H1 (cell line): ENCODE measurements at regions not wholly inside any gene's neighbourhood (a gene's known extent, or its start where the extent isn't known, plus 50 kb on each side); places are given as distances from the start of the nearest gene placed in this dataset.
A peak's percentile ranks its signal among the peaks of the same experiment; 100 is the strongest.

Experiments
- CTCF ChIA-PET: fragments of 300-600 bp; sonication (Branson Sonifier 250); formaldehyde crosslinking; loops from one replicate; lab custom pipeline; 2021; ENCODE audit not compliant: partially characterized antibody; lab: Charles Lee
- POLR2A ChIA-PET: fragments of 300-600 bp; sonication (Branson Sonifier 250); formaldehyde crosslinking; loops from one replicate; lab custom pipeline; 2021; ENCODE audit warnings: inconsistent platforms; ENCODE audit not compliant: partially characterized antibody; lab: Charles Lee
- DNase-seq, 2 experiments: peaks; one replicate each; pipeline versions ENCODE4 v3.0.0 to v3.0.0-alpha.2; 2010 to 2022; ENCODE audit warnings: low spot score in 2 of 2, low read depth in 1 of 2, mixed read lengths in 1 of 2
- FAIRE-seq: peaks from 2 replicates; lab custom pipeline; 2011; peaks lifted over from hg19 to GRCh38; lab: Jason Lieb, UNC
- H2AFZ ChIP-seq: 2 replicates; pipeline ENCODE4 v1.8.1; 2012; ENCODE audit warnings: low read length, inconsistent platforms
- H2AK5ac ChIP-seq: 2 replicates; pipeline ENCODE4 v1.6.1; 2013; ENCODE audit warnings: low read depth, low read length
- H2BK120ac ChIP-seq: replicated peaks from 2 replicates; pipeline ENCODE3; 2013; ENCODE audit warnings: low read depth, low read length, inconsistent platforms
- H2BK12ac ChIP-seq: 2 replicates; pipeline ENCODE4 v1.6.1; 2013; ENCODE audit warnings: low read depth, low read length
- H2BK15ac ChIP-seq: 2 replicates; pipeline ENCODE4 v1.6.1; 2013; ENCODE audit warnings: low read length
- H2BK20ac ChIP-seq: 2 replicates; pipeline ENCODE4 v1.6.1; 2013; ENCODE audit warnings: low read length
- H2BK5ac ChIP-seq: 2 replicates; pipeline ENCODE4 v1.6.1; 2013; ENCODE audit warnings: low read depth, low read length
- H3K14ac ChIP-seq: 2 replicates; pipeline ENCODE4 v1.6.1; 2013; ENCODE audit warnings: inconsistent platforms; ENCODE audit not compliant: insufficient read length
- H3K18ac ChIP-seq: 2 replicates; pipeline ENCODE4 v1.6.1; 2013; ENCODE audit warnings: low read length; ENCODE audit errors: extremely low read depth
- H3K23ac ChIP-seq: 2 replicates; pipeline ENCODE4 v1.6.1; 2013; ENCODE audit warnings: inconsistent platforms; ENCODE audit not compliant: insufficient read length
- H3K23me2 ChIP-seq: 2 replicates; pipeline ENCODE4 v1.6.1; 2013; ENCODE audit warnings: low read depth, low read length
- H3K27ac ChIP-seq: 2 replicates; pipeline ENCODE4 v1.6.1; 2011; ENCODE audit warnings: low read depth, low read length, inconsistent platforms
- H3K27me3 ChIP-seq, 4 experiments: replicated peaks in 1 of 4; 1 replicate in 1 of 4; 2 replicates in 3 of 4; pipeline versions ENCODE4 v1.6.1 to v1.8.1; 2011 to 2013; ENCODE audit warnings: low read length in 3 of 4, mild to moderate bottlenecking in 3 of 4, inconsistent platforms in 2 of 4, mixed read lengths in 2 of 4, moderate library complexity in 1 of 4; ENCODE audit not compliant: control insufficient read depth in 3 of 4, insufficient read depth in 3 of 4; ENCODE audit errors: extremely low read depth in 1 of 4
- H3K36me3 ChIP-seq, 4 experiments: 2 replicates each; pipeline versions ENCODE4 v1.6.1 to v1.8.1; 2011 to 2013; ENCODE audit warnings: mild to moderate bottlenecking in 4 of 4, low read length in 3 of 4, moderate library complexity in 2 of 4, control low read depth in 1 of 4, inconsistent platforms in 1 of 4; ENCODE audit not compliant: insufficient read depth in 4 of 4, control insufficient read depth in 2 of 4
- H3K4ac ChIP-seq: replicated peaks from 2 replicates; pipeline ENCODE3; 2013; ENCODE audit warnings: low read length, low read depth, mixed read lengths, inconsistent platforms; ENCODE audit not compliant: insufficient read length
- H3K4me1 ChIP-seq, 4 experiments: replicated peaks in 1 of 4; 1 replicate in 1 of 4; 2 replicates in 3 of 4; pipeline versions ENCODE4 v1.6.1 to v1.8.1; 2011 to 2013; ENCODE audit warnings: low read length in 3 of 4, inconsistent platforms in 2 of 4, mixed read lengths in 1 of 4; ENCODE audit not compliant: insufficient read depth in 4 of 4, control insufficient read depth in 3 of 4
- H3K4me2 ChIP-seq, 2 experiments: 2 replicates each; pipeline versions ENCODE4 v1.6.1 to v1.8.1; 2011 to 2013; ENCODE audit warnings: low read depth in 2 of 2, low read length in 2 of 2, control low read depth in 1 of 2, inconsistent platforms in 1 of 2, mild to moderate bottlenecking in 1 of 2; ENCODE audit not compliant: insufficient read depth in 1 of 2
- H3K4me3 ChIP-seq, 4 experiments: fragments of 200-600, 300-600 bp in 1 of 4; sonication (generic), shearing (Covaris generic), sonication (Bioruptor Twin) in 1 of 4; 2 replicates each; pipeline versions ENCODE4 v1.5.1 to v1.8.1; 2011 to 2016; ENCODE audit warnings: low read length in 4 of 4, low read depth in 3 of 4, control low read depth in 2 of 4, inconsistent platforms in 2 of 4, mild to moderate bottlenecking in 2 of 4, mixed read lengths in 1 of 4, moderate library complexity in 1 of 4; ENCODE audit not compliant: insufficient read depth in 2 of 4; ENCODE audit errors: extremely low read depth in 1 of 4
- H3K56ac ChIP-seq: replicated peaks from 2 replicates; pipeline ENCODE3; 2013; ENCODE audit warnings: low read depth, mild to moderate bottlenecking, mixed read lengths, low read length, inconsistent platforms; ENCODE audit not compliant: insufficient read length
- H3K79me1 ChIP-seq: 2 replicates; pipeline ENCODE4 v1.6.1; 2013; ENCODE audit warnings: low read depth, low read length, control low read depth
- H3K79me2 ChIP-seq, 2 experiments: 2 replicates each; pipeline versions ENCODE4 v1.6.1 to v1.8.1; 2012 to 2013; ENCODE audit warnings: low read length in 2 of 2, mild to moderate bottlenecking in 2 of 2, inconsistent platforms in 1 of 2; ENCODE audit not compliant: insufficient read depth in 2 of 2, control insufficient read depth in 1 of 2
- H3K9ac ChIP-seq, 4 experiments: replicated peaks in 1 of 4; 1 replicate in 1 of 4; 2 replicates in 3 of 4; pipeline versions ENCODE4 v1.6.1 to v1.8.1; 2011 to 2013; ENCODE audit warnings: low read depth in 3 of 4, low read length in 3 of 4, control low read depth in 2 of 4, mild to moderate bottlenecking in 2 of 4, moderate library complexity in 2 of 4, inconsistent platforms in 1 of 4; ENCODE audit errors: extremely low read depth in 1 of 4
- H3K9me3 ChIP-seq, 2 experiments: 2 replicates each; pipeline versions ENCODE4 v1.6.1 to v1.8.1; 2012 to 2013; ENCODE audit warnings: mild to moderate bottlenecking in 2 of 2, moderate library complexity in 2 of 2, control low read depth in 1 of 2, inconsistent platforms in 1 of 2, low read depth in 1 of 2, low read length in 1 of 2, mixed read lengths in 1 of 2; ENCODE audit not compliant: insufficient read depth in 2 of 2
- H4K20me1 ChIP-seq, 2 experiments: replicated peaks in 1 of 2; 2 replicates each; pipeline versions ENCODE3 to v1.8.1; 2011 to 2013; ENCODE audit warnings: inconsistent platforms in 2 of 2, low read length in 2 of 2, mild to moderate bottlenecking in 1 of 2; ENCODE audit not compliant: insufficient read depth in 2 of 2, control insufficient read depth in 1 of 2
- H4K5ac ChIP-seq: 2 replicates; pipeline ENCODE4 v1.6.1; 2013; ENCODE audit warnings: low read length, low read depth, mixed read lengths, inconsistent platforms; ENCODE audit not compliant: insufficient read length
- H4K8ac ChIP-seq: 2 replicates; pipeline ENCODE4 v1.8.0; 2013; ENCODE audit warnings: mild to moderate bottlenecking, moderate library complexity, low read length, inconsistent platforms; ENCODE audit not compliant: insufficient read depth; ENCODE audit errors: extremely low read depth
- H4K91ac ChIP-seq: replicated peaks from 2 replicates; pipeline ENCODE3; 2013; ENCODE audit warnings: low read length, mixed read lengths, inconsistent platforms; ENCODE audit not compliant: insufficient read length
- CBX8 ChIP-seq: fragments of 300-800, 300-1000 bp; sonication (generic); IDR thresholded peaks from 2 replicates; pipeline ENCODE4 v1.7.1; 2016; ENCODE audit warnings: low read depth, low read length, borderline replicate concordance
- CHD1 ChIP-seq: IDR thresholded peaks from 2 replicates; pipeline ENCODE4 v1.6.1; 2012; ENCODE audit warnings: low read depth, low read length, improper control_type of control experiment
- FOSL1 ChIP-seq: IDR thresholded peaks from 2 replicates; pipeline ENCODE4 v1.6.1; 2011; ENCODE audit warnings: mild to moderate bottlenecking, low read depth, low read length, moderate library complexity; ENCODE audit not compliant: insufficient read depth
- GABPA ChIP-seq: IDR thresholded peaks from 2 replicates; pipeline ENCODE4 v1.6.1; 2011; ENCODE audit warnings: mild to moderate bottlenecking, low read length, moderate library complexity, borderline replicate concordance; ENCODE audit not compliant: insufficient read depth
- SIX5 ChIP-seq: IDR thresholded peaks from 2 replicates; pipeline ENCODE4 v1.6.1; 2011; ENCODE audit warnings: mild to moderate bottlenecking, low read depth, low read length
- SUZ12 ChIP-seq: fragments of 200-600 bp; sonication (generic); IDR thresholded peaks from 2 replicates; pipeline ENCODE4 v1.6.1; 2012; ENCODE audit warnings: mild to moderate bottlenecking, inconsistent platforms, low read length, moderate library complexity, mixed read lengths
- TBP ChIP-seq: IDR thresholded peaks from 2 replicates; pipeline ENCODE4 v1.6.1; 2011; ENCODE audit warnings: low read depth, low read length, improper control_type of control experiment
- WGBS, 2 experiments: shearing (Covaris generic) in 1 of 2; methylation state at CpG; one replicate each; pipeline versions ENCODE4 v1.1.6 to v1.1.7; 2013 to 2015; ENCODE audit warnings: low lambda C conversion rate in 2 of 2, mixed read lengths in 2 of 2, inconsistent platforms in 1 of 2, low coverage in 1 of 2, missing lambda C conversion rate in 1 of 2; ENCODE audit not compliant: insufficient replicate concordance in 2 of 2, insufficient coverage in 1 of 2, insufficient read length in 1 of 2; ENCODE audit errors: extremely low coverage in 1 of 2, missing lambda C conversion rate in 1 of 2; 5-methylcytosine and 5-hydroxymethylcytosine counted together

DNA sequence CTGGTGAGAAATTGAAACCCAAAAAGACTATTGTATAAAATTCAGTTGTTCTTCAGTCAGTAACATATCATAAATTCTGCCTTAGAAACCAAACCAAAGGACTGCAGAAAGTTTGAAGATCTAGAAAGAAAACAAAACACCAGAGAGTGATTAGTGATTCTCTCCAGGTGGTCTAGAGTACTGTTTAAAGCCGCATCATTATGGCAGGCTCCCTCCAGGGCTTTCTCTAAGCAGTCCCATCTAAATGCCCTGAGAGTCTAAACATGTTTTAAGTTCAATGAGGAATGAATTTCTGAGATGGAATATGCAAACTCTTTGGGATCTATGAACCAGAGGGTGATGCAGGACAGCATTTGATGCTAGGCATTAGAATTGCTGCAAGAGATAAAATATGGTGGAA lies 100.9 kb upstream of the ST6GALNAC5 start:
- Histone ChIP-seq H2AFZ (no peak overlapping the region), H3K4me2 (no peak overlapping the region), H3K4me3 (no peak overlapping the region), H2BK12ac (no peak overlapping the region), H4K20me1 (no peaks in the 10 kb centered on the region), H3K9ac (no peak overlapping the region), H4K8ac (no peak overlapping the region), H3K23me2 (no peaks in the 10 kb centered on the region), H3K79me2 (no peaks in the 10 kb centered on the region), H3K36me3 (no peaks in the 10 kb centered on the region), H3K27ac (no peak overlapping the region), H4K91ac (no peak overlapping the region), H2BK5ac (no peak overlapping the region), H3K56ac (no peak overlapping the region), H2BK15ac (no peak overlapping the region), H3K4me1 (no peaks in the 10 kb centered on the region), H3K4ac (no peak overlapping the region), H2BK20ac (no peak overlapping the region), H3K14ac (no peak overlapping the region), H4K5ac (no peak overlapping the region), H3K18ac (no peak overlapping the region), H2AK5ac (no peak overlapping the region), H3K9me3 (no peaks in the 10 kb centered on the region), H3K79me1 (no peaks in the 10 kb centered on the region), H3K27me3 (no peaks in the 10 kb centered on the region), H2BK120ac (no peak overlapping the region), H3K23ac (no peak overlapping the region)
- TF ChIP-seq GABPA = no peak
- no peak for TF ChIP-seq SUZ12
- no peak for TF ChIP-seq CHD1
- TF ChIP-seq TBP = no peak
- TF ChIP-seq CBX8 = no peak
- no peak for TF ChIP-seq FOSL1
- TF ChIP-seq SIX5 = no peak
- ChIA-PET POLR2A (no interaction called here), CTCF (no interaction called here)
- no peak for DNase-seq
- 80% methylated on average over 1 of the region's 1 CpG; no CpG with 5 or more reads in 1 of the 2 experiments for WGBS, 2 experiments
- peak; percentile 28 for FAIRE-seq
